ENCODE measurements at regions not wholly inside any gene's neighbourhood (a gene's known extent, or its start where the extent isn't known, plus 50 kb on each side); places are given as distances from the start of the nearest gene placed in this dataset.
"Not testable (repeated sequence)": the region's sequence is repeated elsewhere in the genome, so short reads cannot be mapped to it uniquely, and the experiment has no call there.

DNA sequence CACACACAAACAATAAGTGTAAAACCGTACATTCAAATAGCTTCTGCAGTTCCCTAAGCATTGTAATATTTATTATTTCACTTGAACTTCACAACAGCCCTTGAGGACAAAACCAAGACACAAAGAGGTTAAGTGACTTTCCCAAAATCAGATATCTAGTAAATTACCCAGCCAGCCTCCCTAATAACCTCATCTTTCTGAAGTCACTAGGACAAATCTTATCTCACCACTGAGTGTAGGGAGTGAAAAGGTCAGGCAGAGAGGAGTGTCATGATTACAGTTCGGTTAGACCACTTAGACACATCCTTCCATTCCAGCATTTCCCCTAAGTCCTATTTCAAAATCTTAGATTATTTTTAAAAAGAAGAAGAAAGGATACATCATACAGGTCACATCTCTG is 377.3 kb upstream of the NFIA start:
- DNase-seq: no peak

DNA sequence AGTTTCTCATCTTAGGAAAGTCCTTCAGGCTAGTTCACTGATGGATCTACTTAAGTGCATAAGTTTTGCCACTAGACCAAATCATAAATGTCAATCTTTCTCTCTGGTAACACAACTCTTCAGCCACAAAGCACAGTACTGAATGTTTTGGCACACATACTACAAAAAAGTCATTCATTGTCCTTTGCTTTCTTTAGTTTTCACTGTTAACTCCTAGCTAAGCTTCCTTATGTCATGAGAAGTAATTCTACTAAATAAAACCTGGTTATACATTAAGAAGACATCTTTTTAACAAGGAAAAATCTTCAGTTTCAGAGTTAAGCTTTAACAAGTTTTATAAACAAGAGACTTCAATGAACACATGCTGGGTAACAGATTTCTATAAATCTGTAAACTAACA is 379.2 kb upstream of the NFIA start:
- no peak for DNase-seq

GRCh38 chr1:60699325-60699724 is 383.0 kb upstream of the NFIA start:
- no peak for DNase-seq

- no peak for DNase-seq
Measured at GRCh38 chr1:60697204-60697994, 385.0 kb upstream of the NFIA start.

DNA sequence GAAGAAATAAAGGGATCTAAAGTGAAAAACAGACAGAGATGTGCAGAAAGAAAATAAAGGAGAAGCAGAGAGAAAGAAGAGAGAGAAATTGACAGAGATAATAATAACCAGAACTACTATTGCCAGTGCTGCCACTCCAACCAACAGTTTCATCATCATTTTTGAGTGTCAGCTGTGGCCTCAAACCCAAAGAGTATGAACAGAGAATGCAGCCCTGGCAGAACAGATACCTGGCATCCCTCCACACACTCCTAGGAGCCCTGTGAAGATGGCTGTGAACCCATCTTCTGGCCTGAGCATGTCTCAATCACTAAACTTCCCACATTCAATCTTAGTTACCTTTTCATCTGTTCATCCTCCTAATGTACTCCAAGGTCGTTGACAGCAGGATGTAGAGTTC is 385.8 kb upstream of the NFIA start:
- no peak for DNase-seq

DNA sequence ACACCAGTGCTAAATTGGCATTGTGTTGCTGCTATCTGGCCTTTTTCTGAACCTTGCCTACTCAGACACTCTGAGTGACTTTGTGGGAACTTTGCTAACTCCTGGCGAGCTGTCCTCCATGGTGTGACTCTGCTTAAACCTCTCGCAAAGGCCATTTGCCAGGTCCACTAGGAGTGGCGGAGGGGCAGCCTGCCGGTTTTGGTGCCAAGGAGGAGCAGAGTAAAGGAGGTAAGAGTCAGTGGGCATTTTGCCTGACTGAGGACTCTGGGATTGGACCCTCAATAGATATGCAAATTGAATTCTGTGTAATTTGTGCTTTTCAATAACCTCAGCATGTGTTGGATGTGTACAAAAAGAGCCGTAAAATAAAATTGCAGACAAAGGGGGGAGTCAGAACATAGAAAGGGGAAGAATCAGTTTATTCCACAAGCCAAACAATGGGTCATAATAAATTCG is 386.6 kb upstream of the NFIA start:
- DNase-seq: no peak

GRCh38 chr1:60694980-60695379 is 387.4 kb upstream of the NFIA start:
- no peak for DNase-seq

GRCh38 chr1:60692031-60692430 is 390.3 kb upstream of the NFIA start:
- no peak for DNase-seq

DNA sequence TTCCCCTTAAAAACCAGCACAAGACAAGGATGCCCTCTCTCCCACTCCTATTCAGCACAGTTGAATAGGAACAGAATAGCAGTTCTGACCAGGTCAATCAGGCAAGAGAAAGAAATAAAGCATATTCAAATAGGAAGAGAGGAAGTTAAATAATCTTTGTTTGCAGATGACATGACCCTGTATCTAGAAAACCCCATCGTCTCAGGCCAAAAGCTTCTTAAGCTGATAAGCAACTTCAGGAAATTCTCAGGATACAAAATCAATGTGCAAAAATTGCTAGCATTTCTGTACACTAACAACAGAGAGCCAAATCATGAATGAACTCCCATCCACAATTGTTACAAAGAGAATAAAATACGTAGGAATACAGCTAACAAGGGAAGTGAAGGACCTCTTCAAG is 394.1 kb upstream of the NFIA start:
- DNase-seq: not testable (repeated sequence)

GRCh38 chr1:60681095-60681860 is 401.1 kb upstream of the NFIA start:
- no peak for DNase-seq

GRCh38 chr1:60679524-60680375 is 402.6 kb upstream of the NFIA start:
- no peak for DNase-seq

GRCh38 chr1:60678802-60679201 is 403.6 kb upstream of the NFIA start:
- DNase-seq: no peak

DNA sequence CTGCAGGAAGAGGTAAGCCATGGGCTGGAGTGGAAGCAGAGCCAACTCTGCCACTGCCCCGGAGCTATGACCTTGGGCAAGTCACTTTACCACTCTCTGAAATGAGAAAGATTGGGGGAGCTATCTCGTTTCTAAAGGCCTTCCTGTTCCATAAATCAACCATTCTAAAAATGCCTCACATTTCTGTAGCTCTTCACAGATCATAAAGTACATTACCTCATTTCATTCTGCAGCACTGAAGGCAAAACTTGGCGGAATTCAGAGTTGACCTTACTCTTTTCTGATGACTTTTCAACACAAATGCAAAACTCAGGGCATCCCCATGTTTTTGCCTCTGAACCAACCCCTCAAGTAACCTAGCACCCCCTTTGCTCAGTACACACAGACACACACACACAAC is 404.0 kb upstream of the NFIA start:
- DNase-seq: no peak

- no peak for DNase-seq
Measured at GRCh38 chr1:60672449-60672848, 409.9 kb upstream of the NFIA start.

- DNase-seq: no peak
Measured at GRCh38 chr1:60670302-60670701, 412.1 kb upstream of the NFIA start.

DNA sequence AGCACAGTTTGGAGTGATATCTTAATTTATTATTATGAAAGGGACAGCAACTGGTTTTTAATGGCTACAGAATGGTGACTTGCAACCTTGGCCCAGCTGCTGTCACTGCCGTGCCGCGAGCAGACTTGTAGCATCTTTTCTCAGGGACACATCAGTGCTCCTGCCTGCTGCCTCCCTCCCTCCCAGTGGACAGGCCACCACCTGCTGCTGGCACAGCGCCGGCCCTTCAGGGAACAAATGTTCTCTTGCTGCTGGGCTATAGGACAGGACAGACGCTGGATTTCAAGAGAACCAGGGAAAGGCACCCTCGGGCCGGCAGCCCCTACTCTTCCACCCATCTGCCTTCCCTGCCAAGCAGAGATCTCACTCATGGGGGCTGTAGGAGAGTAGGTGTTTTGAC is 413.8 kb upstream of the NFIA start:
- no peak for DNase-seq

DNA sequence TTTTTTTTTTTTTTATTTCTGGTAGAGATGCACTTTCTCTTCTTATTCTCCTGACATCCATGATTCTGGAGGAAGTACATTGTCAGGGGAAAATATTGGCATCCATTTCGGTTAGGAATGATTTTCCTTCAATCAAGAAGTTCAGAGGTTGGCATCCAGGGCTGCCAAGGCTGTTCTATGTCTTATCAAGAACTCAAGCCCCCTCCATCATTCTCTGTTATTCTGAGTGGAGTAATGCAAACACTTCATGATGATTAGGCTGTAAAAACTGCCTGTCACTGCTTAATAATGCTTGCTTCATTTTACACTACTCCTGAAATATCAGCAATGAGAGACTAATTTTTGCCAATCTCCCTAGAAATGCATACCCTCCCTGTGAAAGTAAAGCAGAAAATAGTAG is 417.1 kb upstream of the NFIA start:
- DNase-seq: no peak

- DNase-seq: no peak
Measured at GRCh38 chr1:60664086-60664625, 418.2 kb upstream of the NFIA start.

DNA sequence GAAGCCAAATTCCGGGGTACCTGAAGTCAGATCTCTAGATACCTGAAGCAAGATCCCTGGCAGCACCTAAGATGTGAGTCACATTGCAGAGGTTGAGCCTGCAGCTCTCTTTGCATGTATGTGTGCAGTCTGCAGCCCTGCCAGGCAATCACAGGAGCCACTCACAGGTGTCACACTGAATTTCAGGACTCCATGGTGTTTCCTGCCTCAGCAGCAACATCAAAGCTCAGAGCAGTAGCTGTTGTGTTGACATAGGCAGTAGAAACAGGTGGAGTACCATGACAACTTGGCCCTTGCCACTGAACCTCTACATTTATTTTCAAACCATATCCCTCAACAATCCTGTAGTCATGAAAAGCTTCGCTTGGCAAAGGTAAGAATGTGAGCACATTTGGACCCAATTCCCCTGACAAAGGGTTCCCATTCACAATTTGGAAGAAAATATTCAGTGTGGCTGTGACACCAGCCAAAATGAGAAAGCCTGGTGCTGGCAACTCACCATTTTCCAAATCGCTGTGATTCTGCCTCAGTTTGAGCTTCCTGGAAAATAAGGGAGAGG is 419.8 kb upstream of the NFIA start:
- DNase-seq: no peak

DNA sequence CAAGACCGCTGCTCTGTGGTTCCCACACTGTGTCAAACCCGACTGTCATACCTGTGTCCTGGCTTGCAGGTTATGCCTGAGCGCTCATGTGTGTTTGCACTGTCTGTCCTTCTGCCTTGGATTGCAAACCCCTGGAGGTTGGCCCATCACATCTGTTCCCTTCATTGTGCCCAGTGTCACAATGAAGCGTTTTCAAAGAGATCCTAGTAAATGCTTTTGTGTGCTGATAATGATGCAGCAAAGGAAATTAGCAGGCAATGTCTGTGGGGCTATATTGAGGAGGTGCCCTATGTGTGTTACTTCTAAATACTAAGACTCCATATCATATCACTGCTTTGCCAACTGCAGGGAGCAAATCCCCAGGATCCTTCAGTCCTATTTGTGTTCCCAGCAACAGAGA is 424.4 kb upstream of the NFIA start:
- DNase-seq: no peak

- no peak for DNase-seq
Measured at GRCh38 chr1:60655679-60656355, 426.5 kb upstream of the NFIA start.

DNA sequence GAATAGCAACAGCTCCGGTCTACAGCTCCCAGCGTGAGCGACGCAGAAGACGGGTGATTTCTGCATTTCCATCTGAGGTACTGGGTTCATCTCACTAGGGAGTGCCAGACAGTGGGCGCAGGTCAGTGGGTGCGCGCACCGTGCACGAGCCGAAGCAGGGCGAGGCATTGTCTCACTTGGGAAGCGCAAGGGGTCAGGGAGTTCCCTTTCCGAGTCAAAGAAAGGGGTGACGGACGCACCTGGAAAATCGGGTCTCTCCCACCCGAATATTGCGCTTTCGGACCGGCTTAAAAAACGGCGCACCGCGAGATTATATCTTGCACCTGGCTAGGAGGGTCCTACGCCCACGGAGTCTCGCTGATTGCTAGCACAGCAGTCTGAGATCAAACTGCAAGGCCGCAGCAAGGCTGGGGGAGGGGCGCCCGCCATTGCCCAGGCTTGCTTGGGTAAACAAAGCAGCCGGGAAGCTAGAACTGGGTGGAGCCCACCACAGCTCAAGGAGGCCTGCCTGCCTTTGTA is 442.3 kb upstream of the NFIA start:
- DNase-seq: not testable (repeated sequence)
